NCI-H2227 (cell line): ENCODE measurements at regions not wholly inside any gene's neighbourhood (a gene's known extent, or its start where the extent isn't known, plus 50 kb on each side); places are given as distances from the start of the nearest gene placed in this dataset.

Experiments used
- DNase-seq: peaks from one replicate; lab custom pipeline; 2025; ENCODE audit not compliant: unreplicated experiment; lab: John Stamatoyannopoulos, UW

DNA sequence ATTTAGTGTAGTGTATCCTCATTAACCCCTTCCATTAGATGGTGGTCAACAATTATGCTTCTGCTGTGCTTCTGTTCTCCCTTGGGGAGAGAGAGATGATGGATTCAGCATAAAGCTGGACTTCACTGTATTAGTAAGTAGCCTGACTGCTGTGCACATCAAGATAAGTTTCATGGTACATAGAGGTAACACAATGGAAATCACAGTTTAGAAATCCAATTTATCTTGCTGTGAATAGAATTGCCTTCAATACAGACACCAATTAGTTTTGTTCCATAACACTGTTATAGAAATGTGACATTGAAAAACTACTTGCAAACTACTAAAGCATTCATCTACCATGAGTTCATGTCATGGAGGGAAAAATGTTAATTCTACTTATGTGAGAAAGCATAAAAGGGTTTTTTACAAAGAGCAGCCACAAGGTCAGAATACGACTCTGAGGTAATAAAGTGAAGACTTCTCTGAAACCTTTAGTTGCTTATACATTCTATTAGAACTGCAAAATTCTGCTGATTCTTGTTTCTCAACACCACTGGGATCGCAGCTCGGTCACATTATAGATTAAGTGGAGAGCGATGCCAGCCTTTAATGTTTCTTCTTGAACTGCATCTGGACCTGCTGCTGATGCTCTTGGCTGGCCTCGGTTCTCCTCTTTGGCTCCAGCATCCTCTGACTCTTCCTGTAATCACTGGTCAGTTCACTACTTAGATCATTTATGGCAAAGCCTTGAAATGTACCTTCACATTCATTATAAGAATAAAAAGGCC, 190.8 kb downstream of the ATP23 start:
- no peak for DNase-seq

- DNase-seq: no peak
These were observed 197.1 kb downstream of the ATP23 start for GRCh38 chr12:58138424-58138823.

- DNase-seq: no peak
These were observed 198.5 kb downstream of the ATP23 start for GRCh38 chr12:58139894-58140293.

- DNase-seq: no peak
These were observed 199.0 kb downstream of the ATP23 start for GRCh38 chr12:58140395-58140794.

GRCh38 chr12:58142991-58143390, 201.6 kb downstream of the ATP23 start:
- no peak for DNase-seq

DNA sequence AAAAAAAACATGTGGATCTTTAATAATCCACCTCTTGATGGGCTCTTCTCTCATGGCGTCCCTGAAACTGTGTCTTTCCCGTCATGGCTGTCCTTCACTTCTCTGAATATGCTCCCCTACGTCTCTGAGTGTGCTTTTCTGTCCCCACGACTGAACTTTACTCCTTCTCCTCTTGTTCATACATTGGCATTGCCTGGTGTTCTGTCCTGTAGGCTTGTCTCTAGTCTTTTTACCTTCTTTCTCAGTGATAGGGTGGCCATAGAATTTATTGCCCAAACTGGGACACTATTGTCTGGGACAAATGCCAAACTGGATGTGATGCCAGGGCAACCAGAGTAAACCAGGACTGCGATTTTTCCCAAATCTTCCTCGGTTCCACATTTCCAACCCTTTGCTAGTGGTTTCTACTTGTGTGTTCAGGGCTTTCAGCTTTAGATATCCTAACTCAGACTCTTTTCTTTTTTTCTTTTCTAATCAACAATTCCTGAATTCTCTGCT, 202.2 kb downstream of the ATP23 start:
- no peak for DNase-seq

GRCh38 chr12:58148405-58148804, 207.0 kb downstream of the ATP23 start:
- DNase-seq: no peak

- DNase-seq: no peak
These were observed 207.6 kb downstream of the ATP23 start for GRCh38 chr12:58148976-58149375.

DNA sequence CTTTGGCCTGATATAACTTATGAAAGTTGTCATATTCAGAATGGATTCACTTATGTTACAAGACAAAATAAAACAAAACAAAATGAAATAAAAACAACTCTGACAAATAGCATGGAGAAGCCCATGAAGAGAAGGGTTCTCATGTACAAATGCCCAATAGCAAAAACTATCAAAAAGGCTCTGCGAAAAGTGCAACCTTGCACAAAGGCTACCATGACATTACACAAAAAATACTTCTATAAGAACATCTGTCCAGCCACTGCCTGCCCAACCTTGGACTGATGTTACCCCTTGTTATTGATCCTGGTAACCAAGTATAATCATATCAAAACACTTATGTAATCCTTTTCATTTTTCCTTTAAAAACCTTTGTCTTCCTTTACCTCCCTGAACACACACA, 213.0 kb downstream of the ATP23 start:
- DNase-seq: no peak

- DNase-seq: no peak
These were observed 215.3 kb downstream of the ATP23 start for GRCh38 chr12:58156697-58157096.

- no peak for DNase-seq
These were observed 218.6 kb downstream of the ATP23 start for GRCh38 chr12:58159941-58160340.

DNA sequence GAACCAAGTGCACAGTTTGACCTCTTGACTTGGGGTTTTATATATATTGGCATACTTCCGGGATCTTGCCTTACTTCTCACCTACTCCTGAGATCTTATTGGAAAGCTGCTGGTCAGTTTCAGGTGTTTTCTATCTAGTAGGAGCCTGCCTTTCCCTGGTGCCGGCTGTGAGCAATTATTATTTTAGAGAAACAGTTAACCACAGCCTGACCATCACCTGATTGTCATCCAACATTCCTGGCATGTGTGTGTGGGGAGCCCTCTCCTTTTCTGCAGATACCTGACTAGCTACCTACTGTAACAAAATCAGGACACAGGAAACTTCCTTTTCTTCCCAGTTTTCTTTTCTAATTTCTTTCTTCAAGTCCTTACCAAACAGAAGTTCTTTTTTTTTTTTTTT, 220.4 kb downstream of the ATP23 start:
- DNase-seq: no peak

DNA sequence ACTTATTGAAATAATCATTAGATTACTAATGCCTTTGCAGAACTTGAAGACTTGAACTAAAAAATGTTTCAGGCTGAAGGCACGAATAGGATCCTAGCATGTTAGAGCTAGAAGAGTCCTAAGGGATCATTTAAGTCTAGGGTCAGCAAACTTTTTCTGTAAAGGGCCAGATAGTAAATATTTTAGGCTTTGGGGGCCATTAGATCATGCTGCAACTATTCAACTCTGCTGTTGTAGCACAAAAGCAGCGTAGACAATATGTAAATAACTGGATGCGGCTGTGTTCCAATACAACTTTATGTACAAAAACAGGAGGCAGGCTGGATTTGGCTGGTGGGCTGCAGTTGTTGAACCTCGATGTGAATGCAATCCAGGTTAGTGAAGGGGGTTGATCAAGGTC, 221.7 kb downstream of the ATP23 start:
- no peak for DNase-seq

DNA sequence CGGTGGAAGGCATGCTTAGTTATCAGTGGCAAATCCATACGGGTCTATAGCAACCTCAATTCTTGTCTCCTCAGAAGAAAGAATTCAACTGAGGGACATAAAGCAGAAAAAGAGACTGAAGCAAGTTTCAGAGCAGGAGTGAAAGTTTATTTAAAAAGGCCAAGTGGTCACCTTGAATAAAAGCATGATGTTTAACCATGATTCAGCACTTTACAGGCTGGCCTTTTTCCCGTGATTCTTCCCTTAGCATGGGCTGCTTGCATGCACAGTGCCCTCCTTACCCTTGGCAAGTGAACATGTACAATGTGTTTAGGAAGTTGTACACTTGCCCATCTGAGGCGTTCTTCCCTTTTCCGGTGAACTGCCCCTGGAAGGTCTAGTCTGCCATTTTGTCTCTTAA, 225.3 kb downstream of the ATP23 start:
- DNase-seq: no peak

- DNase-seq: no peak
These were observed 226.3 kb downstream of the ATP23 start for GRCh38 chr12:58167622-58168021.

DNA sequence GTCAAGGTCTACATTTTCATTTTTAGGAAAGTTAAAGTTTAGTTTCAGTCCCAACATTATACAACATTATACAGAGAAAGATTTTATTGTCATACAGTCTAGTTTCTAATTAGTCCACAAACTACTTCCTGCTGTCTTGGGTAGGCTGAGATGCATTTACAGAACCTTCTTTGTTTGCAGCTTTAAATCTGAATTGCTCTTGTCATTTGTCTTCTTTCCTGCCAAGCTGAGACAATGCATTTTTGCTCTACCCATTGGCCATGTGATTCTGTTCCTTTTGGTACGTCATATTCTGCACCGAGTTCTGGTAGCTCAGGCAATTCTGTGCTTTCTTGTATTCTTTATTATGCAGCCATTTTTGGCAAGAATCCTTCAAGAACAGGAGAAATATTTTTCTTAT, 228.5 kb downstream of the ATP23 start:
- DNase-seq: no peak

GRCh38 chr12:58171914-58172313, 230.5 kb downstream of the ATP23 start:
- DNase-seq: no peak

DNA sequence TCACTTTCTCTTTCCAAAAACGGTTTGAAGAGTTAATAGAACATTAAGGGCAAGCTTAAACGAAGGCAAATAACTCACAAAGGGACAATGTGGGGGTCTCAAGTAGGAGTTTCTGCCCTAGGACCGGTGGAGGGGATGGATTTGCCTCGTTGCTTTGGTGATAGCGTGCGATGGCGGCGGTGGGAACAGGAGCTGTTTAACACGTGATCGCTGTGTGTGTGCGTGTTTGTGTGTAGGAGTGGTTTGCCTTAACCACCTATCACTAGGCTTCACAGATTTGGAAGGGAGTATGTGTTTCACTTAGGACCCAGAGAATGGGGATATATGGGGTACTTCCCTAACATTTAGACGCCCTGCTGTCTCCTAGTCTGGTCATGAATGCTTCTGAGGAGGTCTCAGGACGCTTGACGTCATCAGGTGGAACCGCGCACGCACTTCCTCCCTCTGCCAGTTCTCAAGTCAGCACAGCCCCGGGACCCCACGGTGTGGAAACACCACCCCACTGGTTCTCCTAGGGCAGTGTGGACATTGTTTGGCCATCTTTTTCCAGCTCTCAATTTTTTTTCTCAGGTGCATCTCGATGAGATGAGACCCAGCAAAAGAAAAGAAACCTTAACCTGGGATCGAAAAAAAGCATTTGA, 231.2 kb downstream of the ATP23 start:
- DNase-seq: no peak

- no peak for DNase-seq
These were observed 232.9 kb downstream of the ATP23 start for GRCh38 chr12:58174316-58174715.

DNA sequence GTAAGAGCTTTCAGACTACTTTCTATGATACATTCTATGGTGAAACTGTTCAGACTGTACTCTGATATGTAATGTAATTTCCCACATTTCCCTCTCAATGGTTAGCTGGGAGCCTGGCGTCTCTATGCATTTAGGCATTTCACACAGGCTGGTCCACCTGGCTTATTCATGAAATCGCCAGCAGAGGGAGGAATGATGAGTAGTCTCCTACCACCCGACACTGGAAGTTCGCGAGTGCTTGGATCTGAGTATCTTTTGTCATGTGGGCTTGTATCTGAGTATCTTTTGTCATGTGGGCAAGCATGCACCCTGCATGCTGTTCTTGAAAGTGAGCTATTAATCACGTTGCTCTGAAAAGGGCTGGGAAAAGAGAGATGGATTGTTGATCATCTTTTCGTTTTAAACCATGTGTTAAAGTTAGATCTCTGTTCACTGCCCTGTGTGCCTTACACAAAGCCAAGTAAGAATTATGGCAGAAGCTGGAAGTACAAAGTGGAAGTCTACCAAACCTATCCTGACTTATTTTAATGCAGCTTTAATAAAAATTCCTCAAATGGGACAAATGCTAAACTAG, 235.0 kb downstream of the ATP23 start:
- DNase-seq: no peak

DNA sequence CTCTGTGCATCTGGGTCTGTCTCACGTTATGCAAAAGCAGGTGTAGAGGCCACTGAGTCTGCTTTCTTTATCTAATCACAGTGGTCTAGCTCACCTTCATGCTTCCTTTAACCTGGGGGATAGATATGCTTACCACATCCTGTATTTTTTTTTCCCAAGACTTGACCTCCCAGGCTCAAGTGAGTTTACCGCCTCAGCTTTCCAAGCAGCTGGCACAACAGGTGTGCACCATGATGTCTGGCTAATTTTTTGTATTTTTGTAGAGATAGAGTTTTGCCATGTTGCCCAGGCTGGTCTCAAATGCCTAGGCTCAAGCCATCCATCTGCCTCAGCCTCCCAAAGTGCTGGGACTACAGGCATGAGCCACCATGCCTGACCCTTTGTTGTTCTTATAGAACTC, 236.0 kb downstream of the ATP23 start:
- DNase-seq: no peak

- no peak for DNase-seq
These were observed 242.8 kb downstream of the ATP23 start for GRCh38 chr12:58184212-58184611.
